Osteocyte (in vitro differentiated cells): ENCODE measurements at regions not wholly inside any gene's neighbourhood (a gene's known extent, or its start where the extent isn't known, plus 50 kb on each side); places are given as distances from the start of the nearest gene placed in this dataset.

Experiments
- DNase-seq: peaks from one replicate; pipeline ENCODE4 v3.0.0; 2021; ENCODE audit warnings: mixed read lengths; ENCODE audit not compliant: unreplicated experiment; ENCODE audit errors: extremely low spot score
- H3K27ac Mint-ChIP-seq: one replicate; pipeline ENCODE4 v1.8.0; 2021; ENCODE audit warnings: mild to moderate bottlenecking, mixed read lengths; ENCODE audit not compliant: unreplicated experiment
- H3K27me3 Mint-ChIP-seq: one replicate; pipeline ENCODE4 v1.8.0; 2021; ENCODE audit warnings: mixed read lengths; ENCODE audit not compliant: unreplicated experiment
- H3K36me3 Mint-ChIP-seq: one replicate; pipeline ENCODE4 v1.8.0; 2021; ENCODE audit warnings: mixed read lengths; ENCODE audit not compliant: unreplicated experiment
- H3K4me1 Mint-ChIP-seq: one replicate; pipeline ENCODE4 v1.8.0; 2021; ENCODE audit warnings: mixed read lengths; ENCODE audit not compliant: unreplicated experiment
- H3K4me3 Mint-ChIP-seq: one replicate; pipeline ENCODE4 v1.8.0; 2021; ENCODE audit warnings: mild to moderate bottlenecking, moderate library complexity, mixed read lengths; ENCODE audit not compliant: unreplicated experiment
- H3K9me3 Mint-ChIP-seq: one replicate; pipeline ENCODE4 v1.8.0; 2021; ENCODE audit warnings: mixed read lengths; ENCODE audit not compliant: unreplicated experiment
- CTCF ChIP-seq: fragments of 200-600 bp; sonication (generic); IDR thresholded peaks from 2 replicates; pipeline ENCODE4 v1.5.0; 2021; ENCODE audit warnings: antibody characterized with exemption, mild to moderate bottlenecking, moderate library complexity

- no peak overlapping the region for H3K27ac Mint-ChIP-seq
- H3K27me3 Mint-ChIP-seq, result peaks cover 61% of the 10 kb centered on the region
- H3K36me3 Mint-ChIP-seq, result no peaks in the 10 kb centered on the region
- no peak overlapping the region for H3K4me3 Mint-ChIP-seq
- no peak for TF ChIP-seq CTCF
- H3K4me1 Mint-ChIP-seq, result no peaks in the 10 kb centered on the region
- peak; percentile 64 for DNase-seq
- H3K9me3 Mint-ChIP-seq, result peaks cover 2% of the 10 kb centered on the region
Observed at GRCh38 chr20:58056921-58057686, 171.3 kb downstream of the ANKRD60 start.

GRCh38 chr20:58056021-58056591 lies 172.3 kb downstream of the ANKRD60 start:
- Mint-ChIP-seq H3K36me3 (no peaks in the 10 kb centered on the region), H3K27me3 (peaks cover 61% of the 10 kb centered on the region), H3K4me1 (no peaks in the 10 kb centered on the region), H3K27ac (no peak overlapping the region), H3K9me3 (peaks cover 8% of the 10 kb centered on the region), H3K4me3 (no peak overlapping the region)
- no peak for TF ChIP-seq CTCF
- peak; percentile 34 for DNase-seq

- Mint-ChIP-seq H3K36me3 (no peaks in the 10 kb centered on the region), H3K4me3 (no peak overlapping the region), H3K4me1 (no peaks in the 10 kb centered on the region), H3K9me3 (peaks cover 18% of the 10 kb centered on the region), H3K27me3 (peaks cover 63% of the 10 kb centered on the region), H3K27ac (no peak overlapping the region)
- no peak for TF ChIP-seq CTCF
- peak; percentile 75 for DNase-seq
Observed at GRCh38 chr20:58054780-58055373, 173.6 kb downstream of the ANKRD60 start.

- no peak for TF ChIP-seq CTCF
- Mint-ChIP-seq H3K27me3 (peaks cover 61% of the 10 kb centered on the region), H3K4me1 (no peaks in the 10 kb centered on the region), H3K9me3 (peaks cover 18% of the 10 kb centered on the region), H3K4me3 (no peak overlapping the region), H3K27ac (no peak overlapping the region), H3K36me3 (no peaks in the 10 kb centered on the region)
- DNase-seq, result peak; percentile 68
Observed at GRCh38 chr20:58054082-58054779, 174.2 kb downstream of the ANKRD60 start.
